ENCODE measurements at regions not wholly inside any gene's neighbourhood (a gene's known extent, or its start where the extent isn't known, plus 50 kb on each side); places are given as distances from the start of the nearest gene placed in this dataset.

- intact Hi-C loops (cut with micrococcal nuclease; ENCODE audit: unreplicated experiment), result no loop called here
- no TSS peak for BruUV-seq (replicated peaks)
- Histone ChIP-seq H3K9me3 (replicated peaks; ENCODE audit: control insufficient read depth, insufficient read depth, low read length) (no peaks in the 10 kb centered on the region), H3K4me3 (no peak overlapping the region), H4K20me1 (ENCODE audit: control insufficient read depth, insufficient read depth) (no peaks in the 10 kb centered on the region), H3K9ac (ENCODE audit: control insufficient read depth, insufficient read depth, low read length) (no peak overlapping the region), H3K27me3 (replicated peaks in 1 of 2; ENCODE audit: control insufficient read depth in 2 of 2, insufficient read depth in 2 of 2, low read length in 1 of 2) (0 out of 4 replicates have a peak, but pooled peaks cover 0 to 2% of the 10 kb centered on the region in 2 experiments), H2AFZ (ENCODE audit: control insufficient read depth, low read depth, low read length) (no peak overlapping the region), H3K4me2 (ENCODE audit: control insufficient read depth, insufficient read depth) (no peak overlapping the region), H3K4me1 (ENCODE audit: control insufficient read depth, insufficient read depth, low read length) (no peaks in the 10 kb centered on the region), H3K27ac (ENCODE audit: control insufficient read depth, insufficient read depth) (no peak overlapping the region), H3K79me2 (ENCODE audit: control insufficient read depth, insufficient read depth, low read length) (no peaks in the 10 kb centered on the region), H3K36me3 (ENCODE audit: control insufficient read depth in 2 of 2, insufficient read depth in 2 of 2, low read length in 1 of 2) (no peaks in the 10 kb centered on the region)
- TF ChIP-seq NR2F1 (conservative IDR thresholded peaks at IDR 0.05) (no peak), DPF2 (IDR thresholded peaks at IDR 0.05) (no peak), BRCA1 (IDR thresholded peaks at IDR 0.05; ENCODE audit: low read depth, low read length) (no peak), BCL3 (IDR thresholded peaks at IDR 0.05; ENCODE audit: borderline replicate concordance, insufficient read depth, low read depth, low read length, poor library complexity, severe bottlenecking) (no peak), CHD1 (IDR thresholded peaks at IDR 0.05; ENCODE audit: low read depth, low read length) (no peak), SREBF2 (IDR thresholded peaks at IDR 0.05; ENCODE audit: low read length) (no peak), SRF (IDR thresholded peaks at IDR 0.05; ENCODE audit: low read depth in 2 of 2, low read length in 2 of 2) (no peak), WRNIP1 (IDR thresholded peaks at IDR 0.05; ENCODE audit: borderline replicate concordance, low read depth, low read length) (no peak), TCF3 (IDR thresholded peaks at IDR 0.05; ENCODE audit: borderline replicate concordance, insufficient read depth, low read depth, low read length) (no peak), PML (IDR thresholded peaks at IDR 0.05; ENCODE audit: low read length) (no peak), POLR2AphosphoS5 (IDR thresholded peaks at IDR 0.05; ENCODE audit: low read length) (no peak), POU2F2 (IDR thresholded peaks at IDR 0.05; ENCODE audit: borderline replicate concordance, low read depth, low read length) (no peak), GABPA (IDR thresholded peaks at IDR 0.05; ENCODE audit: low read depth) (no peak), RELA (IDR thresholded peaks at IDR 0.05; ENCODE audit: borderline replicate concordance, partially characterized antibody) (no peak), IRF4 (IDR thresholded peaks at IDR 0.05; ENCODE audit: low read depth, low read length) (no peak), FOS (IDR thresholded peaks at IDR 0.05; ENCODE audit: borderline replicate concordance, extremely low read depth, insufficient read length) (no peak), MXI1 (IDR thresholded peaks at IDR 0.05; ENCODE audit: low read depth, low read length) (no peak)
- ATAC-seq, result no peak
- POLR2A ChIA-PET, result no interaction called here
- DNase-seq (ENCODE audit: low read depth, low spot score), result no peak
- CTCF ChIA-PET, result interaction anchor here (0.9 kb wide), 1 partner anchor 9 kb away, joined by 3 read pairs; no protein-coding TSS in a partner anchor
- 18% methylated on average over 2 of the region's 2 CpGs for WGBS (ENCODE audit: insufficient coverage, insufficient replicate concordance, low lambda C conversion rate, missing lambda C conversion rate)
- in situ Hi-C loops (cut with MboI), result no loop called here
- FAIRE-seq, result no peak
- RAD21 ChIA-PET (ENCODE audit: unreplicated experiment), result no interaction called here
- SMC1A ChIA-PET (ENCODE audit: uncharacterized antibody, unreplicated experiment), result interaction anchor here (1.1 kb wide), 1 partner anchor 68 kb away, joined by 3 read pairs; no protein-coding TSS in a partner anchor
Measured at GRCh38 chrX:69045616-69046345, 119.5 kb downstream of the PJA1 start.

All from GM12878 (cell line).